GM12878 (cell line): ENCODE measurements at regions not wholly inside any gene's neighbourhood (a gene's known extent, or its start where the extent isn't known, plus 50 kb on each side); places are given as distances from the start of the nearest gene placed in this dataset.

Experiments used
- ATAC-seq: fragments of 200-7000 bp; cut with Tn5 transposase; 3 replicates; pipeline ENCODE4 v1.9.1; 2020; ENCODE audit warnings: mild to moderate bottlenecking, moderate library complexity
- BruUV-seq: library from RNA; stranded (reverse); fragments of 400-500 nt; replicated peaks from 2 replicates; lab custom pipeline; 2021; lab: Mats Ljungman, UMichigan
- CTCF ChIA-PET: fragments of 300-600 bp; sonication (Branson Sonifier 250); formaldehyde crosslinking; extraction: SDS; loops from one replicate; lab custom pipeline; 2021; ENCODE audit warnings: inconsistent platforms; lab: Yijun Ruan, JAX
- POLR2A ChIA-PET: fragments of 350-600 bp; formaldehyde crosslinking; extraction: SDS; loops from one replicate; lab custom pipeline; 2021; ENCODE audit warnings: inconsistent platforms; lab: Charles Lee
- RAD21 ChIA-PET: fragments of 300-600 bp; sonication (Branson Sonifier 250); formaldehyde crosslinking; loops from one replicate; lab custom pipeline; 2023; ENCODE audit warnings: antibody characterized with exemption; ENCODE audit not compliant: unreplicated experiment; lab: Charles Lee
- SMC1A ChIA-PET: fragments of 300-600 bp; sonication (Branson Sonifier 250); formaldehyde crosslinking; loops from one replicate; lab custom pipeline; 2023; ENCODE audit not compliant: unreplicated experiment, uncharacterized antibody; lab: Charles Lee
- DNase-seq: peaks from one replicate; pipeline ENCODE4 v3.0.0-alpha.2; 2011; ENCODE audit warnings: low read depth, low spot score
- FAIRE-seq: peaks from 3 replicates; lab custom pipeline; 2011; peaks lifted over from hg19 to GRCh38; lab: Jason Lieb, UNC
- H2AFZ ChIP-seq: 2 replicates; pipeline ENCODE4 v1.6.0; 2011; ENCODE audit warnings: low read depth, low read length, control low read depth; ENCODE audit not compliant: control insufficient read depth
- H3K27ac ChIP-seq: 2 replicates; pipeline ENCODE4 v1.5.1; 2011; ENCODE audit warnings: control low read depth; ENCODE audit not compliant: control insufficient read depth, insufficient read depth
- H3K27me3 ChIP-seq, 2 experiments: replicated peaks in 1 of 2; 2 replicates each; pipeline versions ENCODE4 v1.6.0 to v1.6.1; 2011; ENCODE audit warnings: low read length in 1 of 2; ENCODE audit not compliant: control insufficient read depth in 2 of 2, insufficient read depth in 2 of 2
- H3K36me3 ChIP-seq, 2 experiments: 2 replicates each; pipeline ENCODE4 v1.5.1; 2011; ENCODE audit warnings: low read length in 1 of 2; ENCODE audit not compliant: control insufficient read depth in 2 of 2, insufficient read depth in 2 of 2
- H3K4me1 ChIP-seq: 2 replicates; pipeline ENCODE4 v1.6.1; 2011; ENCODE audit warnings: mild to moderate bottlenecking, low read length, moderate library complexity, mixed read lengths; ENCODE audit not compliant: control insufficient read depth, insufficient read depth
- H3K4me2 ChIP-seq: 2 replicates; pipeline ENCODE4 v1.6.0; 2011; ENCODE audit warnings: control low read depth; ENCODE audit not compliant: control insufficient read depth, insufficient read depth
- H3K4me3 ChIP-seq: fragments of 200-600 bp; sonication (generic); 2 replicates; pipeline ENCODE4 v1.5.1; 2016
- H3K79me2 ChIP-seq: 2 replicates; pipeline ENCODE4 v1.6.0; 2011; ENCODE audit warnings: low read length; ENCODE audit not compliant: control insufficient read depth, insufficient read depth
- H3K9ac ChIP-seq: 2 replicates; pipeline ENCODE4 v1.8.0; 2011; ENCODE audit warnings: low read length, control low read depth, mixed read lengths; ENCODE audit not compliant: control insufficient read depth, insufficient read depth
- H3K9me3 ChIP-seq: replicated peaks from 3 replicates; pipeline ENCODE4 v1.5.1; 2011; ENCODE audit warnings: mild to moderate bottlenecking, low read length; ENCODE audit not compliant: control insufficient read depth, insufficient read depth
- H4K20me1 ChIP-seq: 2 replicates; pipeline ENCODE4 v1.6.0; 2011; ENCODE audit not compliant: control insufficient read depth, insufficient read depth
- BCL11A ChIP-seq: IDR thresholded peaks from 2 replicates; pipeline ENCODE4 v1.6.1; 2011; ENCODE audit warnings: low read depth, low read length
- BRCA1 ChIP-seq: IDR thresholded peaks from 2 replicates; pipeline ENCODE4 v1.6.1; 2011; ENCODE audit warnings: low read depth, low read length, improper control_type of control experiment
- HDAC6 ChIP-seq: fragments of 200-600 bp; sonication (generic); IDR thresholded peaks from one replicate; pipeline ENCODE4 v1.8.0; 2017; ENCODE audit warnings: antibody characterized with exemption; ENCODE audit not compliant: unreplicated experiment
- IRF4 ChIP-seq: IDR thresholded peaks from 2 replicates; pipeline ENCODE4 v1.6.1; 2011; ENCODE audit warnings: low read depth, low read length
- MYB ChIP-seq: fragments of 150-350 bp; IDR thresholded peaks from 2 replicates; pipeline ENCODE4 v1.6.1; 2014; ENCODE audit warnings: mild to moderate bottlenecking, low read depth, low read length, borderline replicate concordance
- NRF1 ChIP-seq: conservative IDR thresholded peaks from 2 replicates; pipeline ENCODE4 v1.6.1; 2011; ENCODE audit warnings: mild to moderate bottlenecking, low read depth, low read length, improper control_type of control experiment
- RCOR1 ChIP-seq: conservative IDR thresholded peaks from 2 replicates; pipeline ENCODE4 v1.6.1; 2012; ENCODE audit warnings: low read depth, low read length, improper control_type of control experiment
- SMC3 ChIP-seq: IDR thresholded peaks from 2 replicates; pipeline ENCODE4 v1.6.1; 2011; ENCODE audit warnings: low read length, improper control_type of control experiment, borderline replicate concordance
- STAT1 ChIP-seq: fragments of 450-650 bp; conservative IDR thresholded peaks from 2 replicates; pipeline ENCODE4 v1.6.1; 2014; ENCODE audit warnings: antibody characterized with exemption, mild to moderate bottlenecking
- SUPT20H ChIP-seq: IDR thresholded peaks from 2 replicates; pipeline ENCODE4 v1.6.1; 2011; ENCODE audit warnings: low read depth, mild to moderate bottlenecking, low read length, moderate library complexity, borderline replicate concordance; ENCODE audit not compliant: control insufficient read depth
- SUZ12 ChIP-seq: fragments of 200-600 bp; sonication (generic); IDR thresholded peaks from one replicate; pipeline ENCODE4 v1.6.1; 2018; ENCODE audit warnings: antibody characterized with exemption, mild to moderate bottlenecking; ENCODE audit not compliant: unreplicated experiment
- ZNF592 ChIP-seq: fragments of 450-650 bp; IDR thresholded peaks from 2 replicates; pipeline ENCODE4 v1.6.1; 2017; ENCODE audit warnings: mild to moderate bottlenecking, moderate library complexity
- WGBS: methylation state at CpG from one replicate; pipeline ENCODE4 v1.1.6; 2016; ENCODE audit warnings: low lambda C conversion rate; ENCODE audit not compliant: insufficient replicate concordance, insufficient coverage; ENCODE audit errors: missing lambda C conversion rate; 5-methylcytosine and 5-hydroxymethylcytosine counted together
- in situ Hi-C: fragments of 300-500 bp; cut with MboI; formaldehyde crosslinking; loops from 9 replicates; pipeline ENCODE4 v1.14.3; 2018; ENCODE audit warnings: mixed read lengths
- intact Hi-C: fragments of 100-400 bp; cut with micrococcal nuclease; formaldehyde crosslinking; loops from one replicate; pipeline ENCODE4 v1.14.2; 2022; ENCODE audit not compliant: unreplicated experiment
- TF ChIP-seq, protein P1 (sequence below): fragments of 150-350 bp; IDR thresholded peaks from 2 replicates; pipeline ENCODE4 v1.6.1; 2014; ENCODE audit warnings: mild to moderate bottlenecking, low read depth, low read length

DNA sequence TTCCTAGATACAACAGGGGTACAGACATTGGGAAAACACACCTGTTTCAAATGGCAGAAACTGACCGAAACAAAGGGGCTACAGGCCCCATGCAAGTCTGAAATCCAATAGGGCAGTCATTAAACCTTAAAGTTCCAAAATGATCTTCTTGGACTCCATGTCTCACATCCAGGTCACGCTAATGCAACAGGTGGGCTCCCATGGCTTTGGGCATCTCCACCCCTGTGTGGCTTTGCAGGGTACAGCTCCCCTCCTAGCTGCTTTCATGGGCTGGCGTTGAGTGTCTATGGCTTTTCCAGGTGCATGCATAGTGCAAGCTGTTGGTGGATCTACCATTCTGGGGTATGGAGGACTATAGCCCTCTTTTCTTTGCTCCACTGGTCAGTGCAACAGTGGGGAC is 248.1 kb upstream of the RHOBTB1 start:
- TF ChIP-seq, protein P1, sequence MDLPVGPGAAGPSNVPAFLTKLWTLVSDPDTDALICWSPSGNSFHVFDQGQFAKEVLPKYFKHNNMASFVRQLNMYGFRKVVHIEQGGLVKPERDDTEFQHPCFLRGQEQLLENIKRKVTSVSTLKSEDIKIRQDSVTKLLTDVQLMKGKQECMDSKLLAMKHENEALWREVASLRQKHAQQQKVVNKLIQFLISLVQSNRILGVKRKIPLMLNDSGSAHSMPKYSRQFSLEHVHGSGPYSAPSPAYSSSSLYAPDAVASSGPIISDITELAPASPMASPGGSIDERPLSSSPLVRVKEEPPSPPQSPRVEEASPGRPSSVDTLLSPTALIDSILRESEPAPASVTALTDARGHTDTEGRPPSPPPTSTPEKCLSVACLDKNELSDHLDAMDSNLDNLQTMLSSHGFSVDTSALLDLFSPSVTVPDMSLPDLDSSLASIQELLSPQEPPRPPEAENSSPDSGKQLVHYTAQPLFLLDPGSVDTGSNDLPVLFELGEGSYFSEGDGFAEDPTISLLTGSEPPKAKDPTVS, result no peak
- no peak for TF ChIP-seq HDAC6
- TF ChIP-seq SUPT20H, result no peak
- H3K27ac ChIP-seq, result no peak overlapping the region
- POLR2A ChIA-PET, result no interaction called here
- intact Hi-C loops, result no loop called here
- H2AFZ ChIP-seq, result no peak overlapping the region
- H3K9ac ChIP-seq, result no peak overlapping the region
- DNase-seq (no peak), FAIRE-seq (no peak), ATAC-seq (no peak)
- CTCF ChIA-PET, result interaction anchor here (2.3 to 5.4 kb wide), 2 partner anchors 50 to 88 kb away, joined by 5 to 46 read pairs; no protein-coding TSS in a partner anchor
- 21% methylated on average over 3 of the region's 3 CpGs for WGBS
- SMC1A ChIA-PET, result interaction anchor here (1.0 kb wide), 1 partner anchor 197 kb away, joined by 4 read pairs; no protein-coding TSS in a partner anchor
- H3K36me3 ChIP-seq, result no peaks in the 10 kb centered on the region
- in situ Hi-C loops, result no loop called here
- no peaks in the 10 kb centered on the region for H3K4me1 ChIP-seq
- H3K9me3 ChIP-seq, result no peaks in the 10 kb centered on the region; the same call in 2 of the 3 replicates
- H3K4me2 ChIP-seq, result no peak overlapping the region
- no peaks in the 10 kb centered on the region for H4K20me1 ChIP-seq
- RAD21 ChIA-PET, result no interaction called here
- H3K79me2 ChIP-seq, result no peaks in the 10 kb centered on the region
- H3K27me3 ChIP-seq, result no peaks in the 10 kb centered on the region
- H3K4me3 ChIP-seq, result no peak overlapping the region
- BruUV-seq, result no TSS peak

DNA sequence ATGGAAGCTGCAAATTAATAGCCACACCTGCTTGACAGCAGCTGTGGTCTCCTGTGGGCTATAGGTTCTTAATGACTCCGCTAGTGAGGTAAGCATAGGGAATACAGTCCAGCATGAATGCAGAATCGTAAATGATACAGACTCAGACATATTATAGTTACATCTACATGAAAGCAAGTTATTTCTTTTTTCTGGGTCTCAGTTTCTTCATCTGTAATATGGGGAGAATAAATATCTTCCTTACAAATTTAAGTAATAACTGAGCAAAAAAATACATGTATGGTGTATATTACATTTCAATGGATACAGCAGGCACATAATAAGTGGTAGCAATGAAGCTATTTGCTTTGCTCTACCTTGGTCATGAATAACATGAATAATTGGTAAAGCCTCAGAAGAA is 245.9 kb upstream of the RHOBTB1 start:
- ChIA-PET CTCF (interaction anchor here (0.7 to 5.4 kb wide), 7 partner anchors 8 to 374 kb away, joined by 3 to 46 read pairs (median 5); no protein-coding TSS in a partner anchor), SMC1A (interaction anchor here (2.1 kb wide), 1 partner anchor 49 kb away, joined by 10 read pairs; no protein-coding TSS in a partner anchor), POLR2A (no interaction called here), RAD21 (interaction anchor here (0.9 to 2.6 kb wide), 2 partner anchors 49 to 88 kb away, joined by 3 to 10 read pairs; no protein-coding TSS in a partner anchor)
- Histone ChIP-seq H3K27me3 (no peaks in the 10 kb centered on the region), H3K79me2 (no peaks in the 10 kb centered on the region), H3K36me3 (no peaks in the 10 kb centered on the region), H4K20me1 (no peaks in the 10 kb centered on the region), H3K4me1 (no peaks in the 10 kb centered on the region), H3K9ac (no peak overlapping the region), H2AFZ (no peak overlapping the region), H3K4me3 (no peak overlapping the region), H3K9me3 (no peaks in the 10 kb centered on the region; the same call in 2 of the 3 replicates), H3K27ac (no peak overlapping the region), H3K4me2 (no peak overlapping the region)
- WGBS, result 34% methylated on average over 2 of the region's 2 CpGs
- BruUV-seq, result no TSS peak
- DNase-seq, result no peak
- in situ Hi-C loops, result no loop called here
- intact Hi-C loops, result loop anchor here (1.0 kb wide), 1 partner anchor 374 kb away; no protein-coding TSS in a partner anchor
- no peak for FAIRE-seq
- no peak for ATAC-seq
- no peak for TF ChIP-seq BRCA1
- no peak for TF ChIP-seq SMC3
- no peak for TF ChIP-seq RCOR1
- no peak for TF ChIP-seq ZNF592
- TF ChIP-seq IRF4, result no peak
- TF ChIP-seq NRF1, result no peak
- TF ChIP-seq STAT1, result no peak
- no peak for TF ChIP-seq BCL11A
- no peak for TF ChIP-seq MYB
- TF ChIP-seq SUZ12, result no peak
